ENCODE measurements at regions not wholly inside any gene's neighbourhood (a gene's known extent, or its start where the extent isn't known, plus 50 kb on each side); places are given as distances from the start of the nearest gene placed in this dataset.
A peak's percentile ranks its signal among the peaks of the same experiment; 100 is the strongest.

DNA sequence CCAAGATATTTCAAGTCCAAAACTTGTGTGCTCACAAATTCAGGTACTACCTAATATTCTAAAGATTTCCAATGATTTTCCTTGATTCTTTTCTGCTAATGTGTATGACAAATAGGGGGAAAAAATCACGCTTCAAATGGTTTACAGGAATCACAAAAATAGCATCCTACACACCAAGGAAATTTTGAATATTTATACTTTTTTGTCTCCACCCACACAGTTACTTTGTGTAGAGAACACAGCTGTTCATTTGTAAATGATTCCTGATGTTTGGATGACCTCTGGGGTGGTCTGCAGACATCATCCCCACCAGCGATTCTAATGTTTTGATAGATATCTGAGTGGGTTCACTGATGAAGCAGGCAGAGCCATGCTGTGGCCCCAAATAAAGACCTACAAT is 260.6 kb upstream of the NCKAP5 start:
- no peak overlapping the region for H3K4me3 ChIP-seq (replicated peaks in 1 of 4; ENCODE audit: control extremely low read depth in 1 of 4, insufficient read depth in 1 of 4, low read depth in 3 of 4, low read length in 4 of 4)
- no peak overlapping the region for H2AFZ ChIP-seq (ENCODE audit: low read length)
- H3K9me3 ChIP-seq (ENCODE audit: control insufficient read depth, insufficient read depth, low read depth, low read length), result no peaks in the 10 kb centered on the region
- no peak overlapping the region for H3K4me2 ChIP-seq (ENCODE audit: extremely low read depth, insufficient read depth, low read length)
- DNase-seq (ENCODE audit: low read depth in 2 of 2), result no peak
- no peaks in the 10 kb centered on the region for H3K4me1 ChIP-seq (ENCODE audit: control insufficient read depth, extremely low read depth, insufficient read depth, low read length)
- H3K36me3 ChIP-seq (ENCODE audit: control insufficient read depth, insufficient read depth, low read length), result peaks cover 2% of the 10 kb centered on the region
- H4K20me1 ChIP-seq (ENCODE audit: control insufficient read depth, extremely low read depth, insufficient read depth, low read length), result no peaks in the 10 kb centered on the region
- no peak for TF ChIP-seq EZH2 (IDR thresholded peaks at IDR 0.05; ENCODE audit: low read length, missing control alignments)
- TF ChIP-seq, protein P1, sequence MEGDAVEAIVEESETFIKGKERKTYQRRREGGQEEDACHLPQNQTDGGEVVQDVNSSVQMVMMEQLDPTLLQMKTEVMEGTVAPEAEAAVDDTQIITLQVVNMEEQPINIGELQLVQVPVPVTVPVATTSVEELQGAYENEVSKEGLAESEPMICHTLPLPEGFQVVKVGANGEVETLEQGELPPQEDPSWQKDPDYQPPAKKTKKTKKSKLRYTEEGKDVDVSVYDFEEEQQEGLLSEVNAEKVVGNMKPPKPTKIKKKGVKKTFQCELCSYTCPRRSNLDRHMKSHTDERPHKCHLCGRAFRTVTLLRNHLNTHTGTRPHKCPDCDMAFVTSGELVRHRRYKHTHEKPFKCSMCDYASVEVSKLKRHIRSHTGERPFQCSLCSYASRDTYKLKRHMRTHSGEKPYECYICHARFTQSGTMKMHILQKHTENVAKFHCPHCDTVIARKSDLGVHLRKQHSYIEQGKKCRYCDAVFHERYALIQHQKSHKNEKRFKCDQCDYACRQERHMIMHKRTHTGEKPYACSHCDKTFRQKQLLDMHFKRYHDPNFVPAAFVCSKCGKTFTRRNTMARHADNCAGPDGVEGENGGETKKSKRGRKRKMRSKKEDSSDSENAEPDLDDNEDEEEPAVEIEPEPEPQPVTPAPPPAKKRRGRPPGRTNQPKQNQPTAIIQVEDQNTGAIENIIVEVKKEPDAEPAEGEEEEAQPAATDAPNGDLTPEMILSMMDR (conservative IDR thresholded peaks at IDR 0.05 in 1 of 2, IDR thresholded peaks at IDR 0.05 in 1 of 2; ENCODE audit: low read depth in 1 of 2, low read length in 2 of 2), result no peak
- no peaks in the 10 kb centered on the region for H3K27me3 ChIP-seq (ENCODE audit: control insufficient read depth, insufficient read depth, low read length)
- no peak overlapping the region for H3K9ac ChIP-seq (ENCODE audit: insufficient read depth, low read length)
- H3K27ac ChIP-seq (ENCODE audit: insufficient read depth, low read length), result no peak overlapping the region
- H3K79me2 ChIP-seq (ENCODE audit: control insufficient read depth, insufficient read depth, low read length), result no peaks in the 10 kb centered on the region

DNA sequence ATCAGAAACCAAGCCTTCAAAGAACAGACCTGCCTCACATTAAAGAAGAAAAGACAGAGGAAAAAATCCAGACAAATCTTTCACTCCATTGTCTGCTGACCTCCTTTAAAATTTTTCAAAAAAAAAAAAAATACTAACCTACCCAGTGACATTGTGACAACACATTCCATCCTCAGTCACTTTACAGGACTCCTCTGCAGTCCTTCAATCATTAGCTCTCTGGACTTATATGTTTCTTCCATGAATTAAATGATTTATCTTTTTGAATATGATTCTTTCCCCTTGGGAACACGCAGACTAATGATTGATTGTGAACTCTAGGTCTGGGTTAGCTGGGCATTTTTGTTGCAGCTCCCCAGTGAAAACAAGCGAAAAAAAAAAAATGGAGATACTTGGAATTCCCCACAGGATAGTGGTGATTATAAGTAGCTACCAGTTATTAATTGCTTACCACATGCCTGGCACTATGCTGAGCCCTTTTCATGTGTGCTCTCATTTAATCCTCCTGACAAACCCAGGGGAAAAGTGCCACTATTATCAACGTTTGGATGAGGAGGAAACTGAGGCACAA is 261.3 kb upstream of the NCKAP5 start:
- Histone ChIP-seq H4K20me1 (ENCODE audit: control insufficient read depth, extremely low read depth, insufficient read depth, low read length) (no peaks in the 10 kb centered on the region), H3K36me3 (ENCODE audit: control insufficient read depth, insufficient read depth, low read length) (no peaks in the 10 kb centered on the region), H3K9ac (ENCODE audit: insufficient read depth, low read length) (no peak overlapping the region), H3K79me2 (ENCODE audit: control insufficient read depth, insufficient read depth, low read length) (no peaks in the 10 kb centered on the region), H3K4me1 (ENCODE audit: control insufficient read depth, extremely low read depth, insufficient read depth, low read length) (no peaks in the 10 kb centered on the region), H3K27ac (ENCODE audit: insufficient read depth, low read length) (no peak overlapping the region), H2AFZ (ENCODE audit: low read length) (no peak overlapping the region), H3K27me3 (ENCODE audit: control insufficient read depth, insufficient read depth, low read length) (no peaks in the 10 kb centered on the region), H3K9me3 (ENCODE audit: control insufficient read depth, insufficient read depth, low read depth, low read length) (no peaks in the 10 kb centered on the region), H3K4me2 (ENCODE audit: extremely low read depth, insufficient read depth, low read length) (no peak overlapping the region), H3K4me3 (replicated peaks in 1 of 4; ENCODE audit: control extremely low read depth in 1 of 4, insufficient read depth in 1 of 4, low read depth in 3 of 4, low read length in 4 of 4) (no peak overlapping the region)
- no peak for TF ChIP-seq EZH2 (IDR thresholded peaks at IDR 0.05; ENCODE audit: low read length, missing control alignments)
- TF ChIP-seq, protein P1 (conservative IDR thresholded peaks at IDR 0.05 in 1 of 2, IDR thresholded peaks at IDR 0.05 in 1 of 2; ENCODE audit: low read depth in 1 of 2, low read length in 2 of 2), result no peak
- peak in 1 of 2 donors; percentile 36 for DNase-seq (ENCODE audit: low read depth in 2 of 2)

DNA sequence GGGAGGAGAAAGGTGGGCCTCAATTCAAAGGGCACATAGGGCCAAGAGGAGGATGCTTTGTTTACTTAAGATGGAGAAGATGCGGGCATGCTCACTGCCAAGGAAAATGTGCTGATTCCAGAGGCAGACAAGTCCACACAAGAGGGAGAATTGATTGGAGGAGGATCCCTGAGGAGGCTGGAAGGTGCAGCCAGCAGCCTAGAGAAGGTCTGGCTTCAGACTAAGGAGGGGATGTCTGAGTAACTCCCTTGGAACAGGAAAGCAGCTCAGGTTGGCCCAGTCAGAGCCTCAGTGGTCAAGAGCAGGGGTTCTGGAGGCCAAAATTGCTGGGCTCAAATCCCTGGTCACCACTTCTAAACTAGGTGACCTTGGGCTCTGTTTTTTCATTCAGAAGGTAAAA is 265.5 kb upstream of the NCKAP5 start:
- Histone ChIP-seq H3K36me3 (ENCODE audit: control insufficient read depth, insufficient read depth, low read length) (no peaks in the 10 kb centered on the region), H3K4me2 (ENCODE audit: extremely low read depth, insufficient read depth, low read length) (no peak overlapping the region), H3K79me2 (ENCODE audit: control insufficient read depth, insufficient read depth, low read length) (no peaks in the 10 kb centered on the region), H4K20me1 (ENCODE audit: control insufficient read depth, extremely low read depth, insufficient read depth, low read length) (no peaks in the 10 kb centered on the region), H3K27me3 (ENCODE audit: control insufficient read depth, insufficient read depth, low read length) (no peaks in the 10 kb centered on the region), H2AFZ (ENCODE audit: low read length) (no peak overlapping the region), H3K4me3 (replicated peaks in 1 of 4; ENCODE audit: control extremely low read depth in 1 of 4, insufficient read depth in 1 of 4, low read depth in 3 of 4, low read length in 4 of 4) (no peak overlapping the region), H3K9ac (ENCODE audit: insufficient read depth, low read length) (no peak overlapping the region), H3K27ac (ENCODE audit: insufficient read depth, low read length) (no peak overlapping the region), H3K9me3 (ENCODE audit: control insufficient read depth, insufficient read depth, low read depth, low read length) (no peaks in the 10 kb centered on the region), H3K4me1 (ENCODE audit: control insufficient read depth, extremely low read depth, insufficient read depth, low read length) (peaks cover 18% of the 10 kb centered on the region)
- DNase-seq (ENCODE audit: low read depth in 2 of 2), result no peak
- TF ChIP-seq, protein P1 (conservative IDR thresholded peaks at IDR 0.05 in 1 of 2, IDR thresholded peaks at IDR 0.05 in 1 of 2; ENCODE audit: low read depth in 1 of 2, low read length in 2 of 2), result no peak
